ENCODE measurements at regions not wholly inside any gene's neighbourhood (a gene's known extent, or its start where the extent isn't known, plus 50 kb on each side); places are given as distances from the start of the nearest gene placed in this dataset.
A peak's percentile ranks its signal among the peaks of the same experiment; 100 is the strongest.
"Not testable (repeated sequence)": the region's sequence is repeated elsewhere in the genome, so short reads cannot be mapped to it uniquely, and the experiment has no call there.

GRCh38 chr14:56002342-56002741 lies 115.9 kb upstream of the PELI2 start:
- Histone ChIP-seq H3K27ac (ENCODE audit: low read depth, low read length) (no peak overlapping the region), H2AFZ (ENCODE audit: low read length, unreplicated experiment) (no peak overlapping the region), H3K27me3 (ENCODE audit: insufficient read depth, low read length) (no peaks in the 10 kb centered on the region), H3K36me3 (ENCODE audit: insufficient read depth, low read length) (no peaks in the 10 kb centered on the region), H3K79me2 (ENCODE audit: control insufficient read depth, insufficient read depth, low read length, unreplicated experiment) (no peaks in the 10 kb centered on the region), H3K4me1 (ENCODE audit: control insufficient read depth, insufficient read depth, low read length, unreplicated experiment) (peaks cover 4% of the 10 kb centered on the region), H3K4me3 (ENCODE audit: low read depth, low read length) (no peak overlapping the region)

- Histone ChIP-seq H3K4me1 (ENCODE audit: control insufficient read depth, insufficient read depth, low read length, unreplicated experiment) (peaks cover 4% of the 10 kb centered on the region), H3K36me3 (ENCODE audit: insufficient read depth, low read length) (no peaks in the 10 kb centered on the region), H2AFZ (ENCODE audit: low read length, unreplicated experiment) (no peak overlapping the region), H3K27me3 (ENCODE audit: insufficient read depth, low read length) (no peaks in the 10 kb centered on the region), H3K79me2 (ENCODE audit: control insufficient read depth, insufficient read depth, low read length, unreplicated experiment) (no peaks in the 10 kb centered on the region), H3K4me3 (ENCODE audit: low read depth, low read length) (no peak overlapping the region), H3K27ac (ENCODE audit: low read depth, low read length) (no peak overlapping the region)
Measured at GRCh38 chr14:56002876-56003625, 115.2 kb upstream of the PELI2 start.

GRCh38 chr14:56004323-56004722 lies 113.9 kb upstream of the PELI2 start:
- Histone ChIP-seq H3K27me3 (ENCODE audit: insufficient read depth, low read length) (no peaks in the 10 kb centered on the region), H3K27ac (ENCODE audit: low read depth, low read length) (peak overlapping the region; percentile 92), H2AFZ (ENCODE audit: low read length, unreplicated experiment) (peak overlapping the region; percentile 63), H3K36me3 (ENCODE audit: insufficient read depth, low read length) (no peaks in the 10 kb centered on the region), H3K79me2 (ENCODE audit: control insufficient read depth, insufficient read depth, low read length, unreplicated experiment) (no peaks in the 10 kb centered on the region), H3K4me1 (ENCODE audit: control insufficient read depth, insufficient read depth, low read length, unreplicated experiment) (peaks cover 4% of the 10 kb centered on the region), H3K4me3 (ENCODE audit: low read depth, low read length) (peak overlapping the region; percentile 70)

- Histone ChIP-seq H3K27ac (ENCODE audit: low read depth, low read length) (peak overlapping the region; percentile 92), H3K27me3 (ENCODE audit: insufficient read depth, low read length) (no peaks in the 10 kb centered on the region), H3K4me1 (ENCODE audit: control insufficient read depth, insufficient read depth, low read length, unreplicated experiment) (peaks cover 4% of the 10 kb centered on the region), H3K36me3 (ENCODE audit: insufficient read depth, low read length) (no peaks in the 10 kb centered on the region), H2AFZ (ENCODE audit: low read length, unreplicated experiment) (peak overlapping the region; percentile 63), H3K4me3 (ENCODE audit: low read depth, low read length) (peak overlapping the region; percentile 70), H3K79me2 (ENCODE audit: control insufficient read depth, insufficient read depth, low read length, unreplicated experiment) (no peaks in the 10 kb centered on the region)
Measured at GRCh38 chr14:56004786-56005185, 113.4 kb upstream of the PELI2 start.

- Histone ChIP-seq H2AFZ (ENCODE audit: low read length, unreplicated experiment) (peak overlapping the region; percentile 63), H3K79me2 (ENCODE audit: control insufficient read depth, insufficient read depth, low read length, unreplicated experiment) (no peaks in the 10 kb centered on the region), H3K4me1 (ENCODE audit: control insufficient read depth, insufficient read depth, low read length, unreplicated experiment) (peaks cover 4% of the 10 kb centered on the region), H3K36me3 (ENCODE audit: insufficient read depth, low read length) (no peaks in the 10 kb centered on the region), H3K27me3 (ENCODE audit: insufficient read depth, low read length) (no peaks in the 10 kb centered on the region), H3K4me3 (ENCODE audit: low read depth, low read length) (peak overlapping the region; percentile 70), H3K27ac (ENCODE audit: low read depth, low read length) (peak overlapping the region; percentile 92)
Measured at GRCh38 chr14:56005191-56006053, 112.8 kb upstream of the PELI2 start.

GRCh38 chr14:56007491-56007890 lies 110.7 kb upstream of the PELI2 start:
- not testable (repeated sequence) for H3K27me3 ChIP-seq (ENCODE audit: insufficient read depth, low read length); H3K4me1 ChIP-seq (ENCODE audit: control insufficient read depth, insufficient read depth, low read length, unreplicated experiment); H2AFZ ChIP-seq (ENCODE audit: low read length, unreplicated experiment); H3K36me3 ChIP-seq (ENCODE audit: insufficient read depth, low read length); H3K27ac ChIP-seq (ENCODE audit: low read depth, low read length); H3K79me2 ChIP-seq (ENCODE audit: control insufficient read depth, insufficient read depth, low read length, unreplicated experiment); H3K4me3 ChIP-seq (ENCODE audit: low read depth, low read length)

GRCh38 chr14:56008150-56008549 lies 110.1 kb upstream of the PELI2 start:
- Histone ChIP-seq H3K79me2 (ENCODE audit: control insufficient read depth, insufficient read depth, low read length, unreplicated experiment) (no peaks in the 10 kb centered on the region), H3K36me3 (ENCODE audit: insufficient read depth, low read length) (no peaks in the 10 kb centered on the region), H3K27me3 (ENCODE audit: insufficient read depth, low read length) (peaks cover 10% of the 10 kb centered on the region), H3K4me3 (ENCODE audit: low read depth, low read length) (no peak overlapping the region), H3K27ac (ENCODE audit: low read depth, low read length) (no peak overlapping the region), H3K4me1 (ENCODE audit: control insufficient read depth, insufficient read depth, low read length, unreplicated experiment) (peaks cover 4% of the 10 kb centered on the region), H2AFZ (ENCODE audit: low read length, unreplicated experiment) (no peak overlapping the region)

- not testable (repeated sequence) for H3K79me2 ChIP-seq (ENCODE audit: control insufficient read depth, insufficient read depth, low read length, unreplicated experiment); H3K4me1 ChIP-seq (ENCODE audit: control insufficient read depth, insufficient read depth, low read length, unreplicated experiment); H3K4me3 ChIP-seq (ENCODE audit: low read depth, low read length); H2AFZ ChIP-seq (ENCODE audit: low read length, unreplicated experiment); H3K36me3 ChIP-seq (ENCODE audit: insufficient read depth, low read length); H3K27ac ChIP-seq (ENCODE audit: low read depth, low read length)
- H3K27me3 ChIP-seq (ENCODE audit: insufficient read depth, low read length): peaks cover 10% of the 10 kb centered on the region
Measured at GRCh38 chr14:56008661-56009060, 109.5 kb upstream of the PELI2 start.

GRCh38 chr14:56023661-56024081 lies 94.5 kb upstream of the PELI2 start:
- H3K79me2 ChIP-seq (ENCODE audit: control insufficient read depth, insufficient read depth, low read length, unreplicated experiment): no peaks in the 10 kb centered on the region
- H3K27ac ChIP-seq (ENCODE audit: low read depth, low read length): no peak overlapping the region
- H3K27me3 ChIP-seq (ENCODE audit: insufficient read depth, low read length): no peaks in the 10 kb centered on the region
- no peak overlapping the region for H3K4me3 ChIP-seq (ENCODE audit: low read depth, low read length)
- H2AFZ ChIP-seq (ENCODE audit: low read length, unreplicated experiment): no peak overlapping the region
- no peaks in the 10 kb centered on the region for H3K36me3 ChIP-seq (ENCODE audit: insufficient read depth, low read length)
- H3K4me1 ChIP-seq (ENCODE audit: control insufficient read depth, insufficient read depth, low read length, unreplicated experiment): no peaks in the 10 kb centered on the region

GRCh38 chr14:56025191-56025590 lies 93.0 kb upstream of the PELI2 start:
- Histone ChIP-seq H3K27ac (ENCODE audit: low read depth, low read length) (no peak overlapping the region), H3K36me3 (ENCODE audit: insufficient read depth, low read length) (no peaks in the 10 kb centered on the region), H3K79me2 (ENCODE audit: control insufficient read depth, insufficient read depth, low read length, unreplicated experiment) (no peaks in the 10 kb centered on the region), H3K4me3 (ENCODE audit: low read depth, low read length) (no peak overlapping the region), H3K27me3 (ENCODE audit: insufficient read depth, low read length) (peaks cover 8% of the 10 kb centered on the region; the same call in 1 of the 2 replicates), H3K4me1 (ENCODE audit: control insufficient read depth, insufficient read depth, low read length, unreplicated experiment) (no peaks in the 10 kb centered on the region), H2AFZ (ENCODE audit: low read length, unreplicated experiment) (no peak overlapping the region)

GRCh38 chr14:56026506-56026905 lies 91.7 kb upstream of the PELI2 start:
- peaks cover 14% of the 10 kb centered on the region; the same call in 1 of the 2 replicates for H3K27me3 ChIP-seq (ENCODE audit: insufficient read depth, low read length)
- H3K4me1 ChIP-seq (ENCODE audit: control insufficient read depth, insufficient read depth, low read length, unreplicated experiment): no peaks in the 10 kb centered on the region
- H2AFZ ChIP-seq (ENCODE audit: low read length, unreplicated experiment): no peak overlapping the region
- H3K36me3 ChIP-seq (ENCODE audit: insufficient read depth, low read length): no peaks in the 10 kb centered on the region
- H3K27ac ChIP-seq (ENCODE audit: low read depth, low read length): no peak overlapping the region
- H3K79me2 ChIP-seq (ENCODE audit: control insufficient read depth, insufficient read depth, low read length, unreplicated experiment): no peaks in the 10 kb centered on the region
- H3K4me3 ChIP-seq (ENCODE audit: low read depth, low read length): no peak overlapping the region
